ENCODE measurements at regions not wholly inside any gene's neighbourhood (a gene's known extent, or its start where the extent isn't known, plus 50 kb on each side); places are given as distances from the start of the nearest gene placed in this dataset.

DNA sequence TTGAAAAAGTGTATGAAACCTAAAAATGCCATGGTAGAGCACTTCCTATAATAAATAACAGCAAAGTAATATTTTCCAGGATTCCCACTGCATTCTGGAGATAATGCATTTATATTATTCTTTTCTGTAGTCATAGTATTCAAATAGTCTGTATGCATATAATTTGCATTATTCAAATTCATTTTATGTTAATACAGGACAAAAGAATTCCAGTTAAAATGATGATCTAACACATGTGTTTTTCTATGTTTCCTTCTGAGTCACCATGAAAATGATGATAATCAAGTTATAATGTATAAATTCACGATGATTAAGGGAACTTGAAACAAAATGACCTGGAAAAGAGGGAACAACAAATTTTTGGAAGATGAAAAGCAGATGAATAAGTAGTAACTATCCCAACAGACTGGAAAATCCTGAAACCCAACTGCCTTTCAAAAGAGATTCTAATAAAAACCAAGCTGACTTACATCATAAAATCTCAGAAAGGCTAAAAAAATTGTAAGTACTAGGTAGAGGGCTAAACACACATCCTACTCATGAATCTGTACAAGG is 358.6 kb upstream of the PAPPA start:
- TF ChIP-seq, protein P1, sequence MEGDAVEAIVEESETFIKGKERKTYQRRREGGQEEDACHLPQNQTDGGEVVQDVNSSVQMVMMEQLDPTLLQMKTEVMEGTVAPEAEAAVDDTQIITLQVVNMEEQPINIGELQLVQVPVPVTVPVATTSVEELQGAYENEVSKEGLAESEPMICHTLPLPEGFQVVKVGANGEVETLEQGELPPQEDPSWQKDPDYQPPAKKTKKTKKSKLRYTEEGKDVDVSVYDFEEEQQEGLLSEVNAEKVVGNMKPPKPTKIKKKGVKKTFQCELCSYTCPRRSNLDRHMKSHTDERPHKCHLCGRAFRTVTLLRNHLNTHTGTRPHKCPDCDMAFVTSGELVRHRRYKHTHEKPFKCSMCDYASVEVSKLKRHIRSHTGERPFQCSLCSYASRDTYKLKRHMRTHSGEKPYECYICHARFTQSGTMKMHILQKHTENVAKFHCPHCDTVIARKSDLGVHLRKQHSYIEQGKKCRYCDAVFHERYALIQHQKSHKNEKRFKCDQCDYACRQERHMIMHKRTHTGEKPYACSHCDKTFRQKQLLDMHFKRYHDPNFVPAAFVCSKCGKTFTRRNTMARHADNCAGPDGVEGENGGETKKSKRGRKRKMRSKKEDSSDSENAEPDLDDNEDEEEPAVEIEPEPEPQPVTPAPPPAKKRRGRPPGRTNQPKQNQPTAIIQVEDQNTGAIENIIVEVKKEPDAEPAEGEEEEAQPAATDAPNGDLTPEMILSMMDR (IDR thresholded peaks at IDR 0.05; ENCODE audit: insufficient read depth, low read length): no peak
- DNase-seq (ENCODE audit: low read depth): peak; percentile 6
- no peak overlapping the region for H3K4me3 ChIP-seq (ENCODE audit: low read depth, low read length)

DNA sequence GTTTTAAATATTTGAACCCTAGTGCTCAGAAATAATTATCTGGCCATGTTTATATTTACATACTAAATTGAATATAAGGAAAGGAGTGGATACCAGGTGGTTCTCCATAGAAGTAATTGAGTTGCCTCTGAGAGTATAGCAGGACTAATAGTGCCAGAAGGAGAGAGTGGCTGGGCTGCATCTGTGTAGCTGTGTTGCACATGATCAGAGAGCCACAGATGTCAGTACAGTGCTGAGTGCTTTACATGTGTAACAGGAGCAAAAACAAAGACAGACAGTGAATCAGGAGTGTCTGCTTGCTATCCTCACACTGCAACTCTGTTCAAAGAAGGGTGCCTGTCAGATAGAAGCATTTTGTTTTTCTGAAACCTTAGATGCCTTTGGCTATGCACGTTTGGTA is 353.9 kb upstream of the PAPPA start:
- no peak overlapping the region for H3K4me3 ChIP-seq (ENCODE audit: low read depth, low read length)
- DNase-seq (ENCODE audit: low read depth): no peak
- TF ChIP-seq, protein P1 (IDR thresholded peaks at IDR 0.05; ENCODE audit: insufficient read depth, low read length): no peak

DNA sequence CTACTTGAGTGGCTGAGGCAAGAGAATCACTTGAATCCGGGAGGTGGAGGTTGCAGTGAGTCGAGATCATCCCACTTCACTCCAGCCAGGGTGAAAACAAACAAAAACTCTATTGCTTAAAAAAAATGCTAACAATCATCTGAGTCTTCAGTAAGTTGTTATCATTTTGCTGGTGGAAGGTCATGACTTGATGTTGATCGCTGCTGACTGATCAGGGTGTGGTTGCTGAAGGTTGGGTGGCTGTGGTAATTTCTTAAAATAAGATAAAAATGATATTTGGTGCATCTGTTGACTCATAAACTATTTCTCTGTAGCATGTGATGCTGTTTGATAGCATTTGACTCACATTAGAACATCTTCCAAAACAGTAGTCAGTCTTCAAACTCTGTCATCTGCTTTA is 349.4 kb upstream of the PAPPA start:
- no peak overlapping the region for H3K4me3 ChIP-seq (ENCODE audit: low read depth, low read length)
- TF ChIP-seq, protein P1 (IDR thresholded peaks at IDR 0.05; ENCODE audit: insufficient read depth, low read length): no peak
- no peak for DNase-seq (ENCODE audit: low read depth)

DNA sequence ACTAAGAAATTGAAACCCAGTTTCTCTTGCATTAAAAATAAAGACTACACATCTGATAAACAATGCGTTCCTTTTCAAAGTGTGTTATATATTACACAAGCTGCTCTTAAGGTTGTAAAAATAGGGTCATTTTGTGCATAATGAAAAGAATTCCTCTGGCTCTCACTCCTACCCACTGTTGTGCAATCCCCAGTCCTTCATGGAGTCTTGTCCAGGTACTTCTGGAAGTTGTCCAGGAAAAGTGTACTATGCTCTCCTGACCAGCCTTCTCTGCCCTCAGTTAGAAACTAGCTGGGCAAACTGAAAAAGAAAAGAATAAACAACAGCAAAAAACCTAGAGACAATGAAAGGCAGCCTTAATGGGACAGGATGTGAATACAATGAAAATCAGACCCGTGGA is 345.5 kb upstream of the PAPPA start:
- TF ChIP-seq, protein P1 (IDR thresholded peaks at IDR 0.05; ENCODE audit: insufficient read depth, low read length): no peak
- peak; percentile 21 for DNase-seq (ENCODE audit: low read depth)

DNA sequence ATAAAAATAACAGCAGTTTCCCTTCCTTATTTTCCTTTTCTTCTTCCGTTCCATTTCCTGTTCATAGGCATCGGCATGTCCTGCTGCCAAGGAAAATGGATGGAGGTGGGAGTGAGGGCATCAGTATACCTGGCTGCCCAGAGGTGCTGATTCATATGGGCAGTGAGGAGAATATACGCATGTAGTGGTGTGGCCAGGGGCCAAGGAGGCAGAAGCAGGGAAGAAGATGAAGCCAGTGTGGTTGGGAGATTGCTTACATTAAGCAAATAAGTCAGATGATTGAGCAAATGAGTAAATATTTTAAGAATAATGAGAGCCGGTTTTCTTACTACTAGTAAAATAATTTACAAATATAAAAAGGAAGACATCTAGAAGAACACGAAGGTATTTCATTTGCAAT is 344.9 kb upstream of the PAPPA start:
- TF ChIP-seq, protein P1 (IDR thresholded peaks at IDR 0.05; ENCODE audit: insufficient read depth, low read length): no peak
- peak; percentile 8 for DNase-seq (ENCODE audit: low read depth)
- H3K4me3 ChIP-seq (ENCODE audit: low read depth, low read length): no peak overlapping the region

More for the DNA sequence above, 345.5 kb upstream of the PAPPA start:
- H3K4me3 ChIP-seq (ENCODE audit: low read depth, low read length): no peak overlapping the region

DNA sequence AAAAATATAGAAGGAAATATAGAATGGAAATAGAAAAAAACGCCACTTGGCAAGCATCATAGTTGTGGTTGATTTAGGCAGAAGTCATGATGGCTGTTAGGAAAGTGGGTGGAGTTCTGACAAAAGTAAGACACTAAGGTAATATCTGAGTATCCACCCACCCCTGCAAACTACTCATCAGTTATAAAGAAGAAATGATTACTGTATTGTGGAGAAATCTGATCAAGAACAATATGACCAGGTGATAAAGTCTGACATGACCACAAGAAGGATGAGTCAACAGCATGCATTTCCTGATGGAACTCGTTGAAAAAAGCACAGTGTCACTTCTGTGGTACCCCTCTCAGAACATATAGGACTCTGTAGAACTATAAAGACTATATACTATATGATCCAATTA is 343.4 kb upstream of the PAPPA start:
- DNase-seq (ENCODE audit: low read depth): no peak
- H3K4me3 ChIP-seq (ENCODE audit: low read depth, low read length): no peak overlapping the region
- TF ChIP-seq, protein P1 (IDR thresholded peaks at IDR 0.05; ENCODE audit: insufficient read depth, low read length): no peak

DNA sequence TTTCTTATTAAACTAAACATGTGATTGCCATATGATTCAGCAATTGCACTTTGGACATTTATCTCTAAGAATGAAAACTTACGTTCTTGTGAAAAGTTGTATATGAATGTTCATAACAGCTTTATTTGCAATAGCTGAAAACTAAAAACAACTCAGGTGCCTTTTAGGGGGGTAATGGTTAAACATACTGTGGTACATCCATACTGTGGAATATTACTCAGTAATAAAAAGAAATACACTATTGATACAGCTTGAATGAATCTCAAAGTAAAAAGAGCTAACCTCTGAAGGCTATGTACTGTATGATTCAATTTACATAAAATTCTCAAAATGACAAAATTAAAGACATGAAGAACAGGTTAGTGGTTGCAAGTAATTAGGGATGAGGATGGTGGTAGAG is 339.5 kb upstream of the PAPPA start:
- TF ChIP-seq, protein P1 (IDR thresholded peaks at IDR 0.05; ENCODE audit: insufficient read depth, low read length): no peak
- no peak overlapping the region for H3K4me3 ChIP-seq (ENCODE audit: low read depth, low read length)
- DNase-seq (ENCODE audit: low read depth): no peak

Data from fibroblast of the aortic adventitia (primary cell).